IPS DF 6.9 (cell line): ENCODE measurements at regions not wholly inside any gene's neighbourhood (a gene's known extent, or its start where the extent isn't known, plus 50 kb on each side); places are given as distances from the start of the nearest gene placed in this dataset.

Experiments used
- DNase-seq: peaks from one replicate; pipeline ENCODE4 v3.0.0-alpha.2; 2013; ENCODE audit warnings: low read depth, low spot score
- H3K27ac ChIP-seq: one replicate; pipeline ENCODE4 v1.5.1; 2013; ENCODE audit warnings: low read length, control low read depth
- H3K27me3 ChIP-seq: 2 replicates; pipeline ENCODE4 v1.6.1; 2013; ENCODE audit warnings: mild to moderate bottlenecking, low read length; ENCODE audit not compliant: control insufficient read depth, insufficient read depth
- H3K36me3 ChIP-seq: 2 replicates; pipeline ENCODE4 v1.6.1; 2013; ENCODE audit warnings: low read length; ENCODE audit not compliant: control insufficient read depth, insufficient read depth
- H3K4me1 ChIP-seq: 2 replicates; pipeline ENCODE4 v1.6.1; 2013; ENCODE audit warnings: low read length; ENCODE audit not compliant: control insufficient read depth, insufficient read depth
- H3K4me3 ChIP-seq: 2 replicates; pipeline ENCODE4 v1.5.1; 2013; ENCODE audit warnings: mild to moderate bottlenecking, low read length
- H3K9me3 ChIP-seq: 2 replicates; pipeline ENCODE4 v1.6.1; 2013; ENCODE audit warnings: low read length, inconsistent platforms; ENCODE audit not compliant: control insufficient read depth, insufficient read depth
- WGBS: extraction: QIAGEN DNeasy Blood & Tissue Kit; methylation state at CpG from one replicate; pipeline ENCODE4 v1.1.7; 2013; ENCODE audit warnings: mixed read lengths, missing lambda C conversion rate; ENCODE audit not compliant: insufficient read length, insufficient coverage; 5-methylcytosine and 5-hydroxymethylcytosine counted together

DNA sequence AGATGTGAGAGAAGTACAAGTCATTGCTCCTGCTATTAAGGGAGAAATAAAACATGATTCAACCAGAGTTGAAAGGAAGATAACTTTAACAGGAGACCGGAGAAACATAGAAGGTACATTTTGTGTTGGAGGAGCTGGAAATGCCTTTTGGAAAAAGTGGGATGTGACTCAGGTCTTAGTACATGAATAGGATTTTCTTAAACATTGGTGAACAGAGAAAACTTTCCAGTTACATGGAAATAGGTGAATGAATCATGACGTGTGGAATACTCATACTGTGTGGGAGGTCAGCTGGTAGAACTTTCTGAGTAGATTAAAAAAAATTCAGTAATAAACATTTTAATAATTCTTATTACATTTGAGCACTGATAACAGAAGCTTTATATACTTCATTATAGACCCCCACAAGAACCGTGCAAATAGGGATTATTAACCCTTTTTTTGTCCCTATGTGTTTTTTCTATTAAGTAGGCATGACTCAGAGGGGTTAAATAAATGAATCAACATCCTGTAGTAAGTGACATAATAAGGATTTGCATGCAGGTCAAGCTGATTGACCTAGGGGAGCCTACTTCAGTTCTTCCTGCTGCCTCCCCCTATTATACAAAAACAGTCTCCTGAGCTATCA, 710.5 kb downstream of the NOVA1 start:
- no peaks in the 10 kb centered on the region for H3K9me3 ChIP-seq
- H3K27ac ChIP-seq = no peak overlapping the region
- H3K4me1 ChIP-seq = no peaks in the 10 kb centered on the region
- no peaks in the 10 kb centered on the region for H3K36me3 ChIP-seq
- no CpG with 5 or more reads among the region's 3 CpGs for WGBS
- H3K27me3 ChIP-seq = no peaks in the 10 kb centered on the region
- H3K4me3 ChIP-seq = no peak overlapping the region
- DNase-seq = no peak

DNA sequence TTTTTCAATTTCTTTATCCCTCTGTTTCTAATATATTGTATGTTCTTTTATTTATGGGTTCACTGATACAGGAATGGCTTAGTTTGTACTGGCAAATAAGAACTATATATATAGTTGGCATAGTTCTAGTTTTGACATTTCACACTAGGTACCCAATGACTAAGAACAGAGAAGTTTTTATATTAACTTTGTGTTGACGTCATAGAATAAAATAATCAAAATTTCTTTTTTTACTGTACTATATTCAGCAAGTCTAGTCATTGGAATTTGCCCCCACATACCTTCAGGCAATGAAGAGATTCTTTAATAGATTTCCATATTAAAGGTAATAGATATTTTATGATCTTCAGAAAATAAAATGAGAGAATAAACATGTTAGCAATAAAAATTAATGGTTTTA, 713.2 kb downstream of the NOVA1 start:
- DNase-seq = no peak
- Histone ChIP-seq H3K36me3 (no peaks in the 10 kb centered on the region), H3K9me3 (no peaks in the 10 kb centered on the region), H3K4me3 (no peak overlapping the region), H3K27ac (no peak overlapping the region), H3K27me3 (no peaks in the 10 kb centered on the region), H3K4me1 (no peaks in the 10 kb centered on the region)
- no CpG with 5 or more reads among the region's 1 CpG for WGBS

DNA sequence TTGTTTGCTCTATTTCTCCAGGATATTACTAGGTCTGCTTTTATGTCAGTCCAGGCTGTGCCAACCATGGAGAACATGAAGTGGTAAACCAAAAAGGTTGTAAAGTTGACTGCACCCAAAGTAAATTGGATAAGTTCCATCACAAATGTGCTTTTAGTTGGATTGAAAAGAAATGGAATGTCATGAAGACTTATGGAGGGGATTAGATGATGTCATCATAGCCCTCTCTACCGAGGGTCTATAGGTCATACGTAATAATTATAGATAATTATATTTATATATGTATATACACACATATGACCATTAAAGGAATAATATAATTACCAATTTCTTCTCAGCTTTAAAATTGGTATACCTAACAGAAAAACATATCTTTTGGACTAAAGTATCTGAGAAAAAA, 714.9 kb downstream of the NOVA1 start:
- H3K27ac ChIP-seq = no peak overlapping the region
- H3K4me1 ChIP-seq = no peaks in the 10 kb centered on the region
- no CpG with 5 or more reads among the region's 2 CpGs for WGBS
- no peaks in the 10 kb centered on the region for H3K36me3 ChIP-seq
- H3K4me3 ChIP-seq = no peak overlapping the region
- DNase-seq = no peak
- no peaks in the 10 kb centered on the region for H3K27me3 ChIP-seq
- no peaks in the 10 kb centered on the region for H3K9me3 ChIP-seq

DNA sequence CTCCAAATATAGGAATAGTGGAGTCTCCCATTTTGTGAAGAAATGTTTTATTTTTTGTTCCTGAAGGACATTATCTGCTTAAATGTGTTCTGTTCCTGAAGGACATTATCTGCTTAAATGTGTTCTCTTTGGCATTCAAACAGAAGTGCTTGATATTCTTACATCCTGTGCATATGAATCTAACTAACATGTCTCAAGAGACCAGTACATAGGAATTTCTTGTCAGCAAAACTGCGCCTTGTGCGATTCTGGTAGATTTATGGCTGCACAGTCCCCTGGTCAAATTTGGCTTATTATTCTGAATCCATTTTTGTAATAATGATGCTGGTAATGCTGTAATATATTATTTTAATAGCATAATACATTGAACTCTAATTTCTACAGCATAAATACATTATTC, 722.4 kb downstream of the NOVA1 start:
- H3K36me3 ChIP-seq = no peaks in the 10 kb centered on the region
- H3K27ac ChIP-seq = no peak overlapping the region
- WGBS = no CpG with 5 or more reads among the region's 2 CpGs
- H3K27me3 ChIP-seq = no peaks in the 10 kb centered on the region
- DNase-seq = no peak
- H3K9me3 ChIP-seq = no peaks in the 10 kb centered on the region
- no peak overlapping the region for H3K4me3 ChIP-seq
- no peaks in the 10 kb centered on the region for H3K4me1 ChIP-seq

DNA sequence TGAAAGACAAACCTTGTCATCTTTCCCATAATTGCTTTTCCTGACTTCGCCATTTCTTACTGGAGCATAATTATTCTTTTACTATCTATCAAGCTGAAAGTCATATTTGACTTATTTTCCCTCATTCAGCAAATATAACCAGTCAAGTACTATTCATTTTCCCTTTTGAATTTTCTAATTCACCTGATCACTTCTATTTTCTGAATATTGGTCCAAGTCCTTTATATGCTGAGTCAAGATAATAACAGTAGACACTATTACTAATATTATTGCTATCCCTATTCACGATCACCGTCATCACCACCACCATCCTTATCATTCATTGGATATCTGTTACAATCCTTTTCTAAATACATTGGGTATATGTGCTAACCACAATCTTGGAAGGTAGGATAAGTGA, 728.0 kb downstream of the NOVA1 start:
- 100% methylated on average over 2 of the region's 3 CpGs for WGBS
- H3K27ac ChIP-seq = no peak overlapping the region
- no peak for DNase-seq
- no peaks in the 10 kb centered on the region for H3K9me3 ChIP-seq
- no peaks in the 10 kb centered on the region; the same call in 1 of the 2 replicates for H3K4me1 ChIP-seq
- no peaks in the 10 kb centered on the region for H3K27me3 ChIP-seq
- no peak overlapping the region for H3K4me3 ChIP-seq
- H3K36me3 ChIP-seq = no peaks in the 10 kb centered on the region

DNA sequence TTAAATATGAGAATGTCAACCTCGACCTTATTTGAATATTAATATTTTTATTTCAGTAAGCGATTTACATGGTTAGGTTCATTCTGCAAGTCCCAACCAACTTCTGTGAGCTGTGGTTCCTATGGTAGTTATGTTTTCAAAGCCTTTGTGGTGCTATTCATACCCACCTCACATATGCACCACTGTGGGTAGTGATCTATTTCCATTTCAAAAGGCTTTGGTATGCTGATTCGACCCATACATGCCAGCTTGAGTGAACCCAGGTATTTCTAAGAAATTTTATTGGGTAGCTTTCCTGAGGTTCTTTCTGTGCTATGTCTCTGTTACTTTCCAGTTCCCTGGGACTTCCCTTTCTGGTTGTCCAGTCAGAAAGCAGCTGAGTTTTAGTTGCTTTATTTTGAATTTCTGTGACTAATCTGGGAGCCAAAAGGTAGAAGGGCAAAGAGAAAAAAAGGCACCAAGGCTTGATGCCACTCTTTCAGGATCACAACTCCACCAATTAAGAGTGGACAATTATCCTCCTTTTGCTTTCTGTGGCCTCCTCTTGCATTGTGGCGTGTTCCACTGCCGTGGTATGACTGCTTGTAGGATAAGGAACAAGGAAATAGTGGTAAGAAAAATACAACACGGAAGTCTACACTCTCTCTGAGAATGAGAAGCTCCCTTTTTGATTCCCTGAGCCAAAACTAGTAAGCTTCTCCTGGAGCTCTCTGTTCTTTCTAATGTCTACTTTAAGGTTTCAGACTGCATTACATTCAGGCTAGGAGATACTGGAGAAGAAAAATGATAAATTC, 729.1 kb downstream of the NOVA1 start:
- DNase-seq = no peak
- H3K4me3 ChIP-seq = no peak overlapping the region
- no peak overlapping the region for H3K27ac ChIP-seq
- H3K36me3 ChIP-seq = no peaks in the 10 kb centered on the region
- no peaks in the 10 kb centered on the region for H3K9me3 ChIP-seq
- no peaks in the 10 kb centered on the region for H3K27me3 ChIP-seq
- no CpG with 5 or more reads among the region's 6 CpGs for WGBS
- no peaks in the 10 kb centered on the region; the same call in 1 of the 2 replicates for H3K4me1 ChIP-seq

DNA sequence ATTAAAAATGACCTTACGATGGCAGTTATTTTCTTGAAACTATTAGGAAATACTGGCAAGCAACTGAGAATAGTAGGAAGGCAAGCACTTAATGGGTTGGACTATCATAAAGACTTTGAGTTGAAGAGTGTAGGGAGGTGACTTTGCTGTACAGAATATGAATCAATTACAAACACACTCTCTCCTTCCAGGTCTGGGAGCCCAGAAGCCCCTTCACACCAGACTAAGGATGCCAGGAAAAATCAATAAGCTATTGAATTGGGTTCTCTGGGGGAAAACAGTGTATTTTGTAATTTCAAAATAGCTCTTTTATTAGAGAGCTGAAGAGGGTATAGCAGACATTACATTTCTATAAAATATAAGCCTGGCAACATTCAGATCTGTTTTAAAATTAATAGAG, 736.4 kb downstream of the NOVA1 start:
- Histone ChIP-seq H3K4me1 (no peaks in the 10 kb centered on the region), H3K36me3 (no peaks in the 10 kb centered on the region), H3K9me3 (no peaks in the 10 kb centered on the region), H3K27me3 (no peaks in the 10 kb centered on the region), H3K27ac (no peak overlapping the region), H3K4me3 (no peak overlapping the region)
- no CpG with 5 or more reads among the region's 1 CpG for WGBS
- DNase-seq = no peak

DNA sequence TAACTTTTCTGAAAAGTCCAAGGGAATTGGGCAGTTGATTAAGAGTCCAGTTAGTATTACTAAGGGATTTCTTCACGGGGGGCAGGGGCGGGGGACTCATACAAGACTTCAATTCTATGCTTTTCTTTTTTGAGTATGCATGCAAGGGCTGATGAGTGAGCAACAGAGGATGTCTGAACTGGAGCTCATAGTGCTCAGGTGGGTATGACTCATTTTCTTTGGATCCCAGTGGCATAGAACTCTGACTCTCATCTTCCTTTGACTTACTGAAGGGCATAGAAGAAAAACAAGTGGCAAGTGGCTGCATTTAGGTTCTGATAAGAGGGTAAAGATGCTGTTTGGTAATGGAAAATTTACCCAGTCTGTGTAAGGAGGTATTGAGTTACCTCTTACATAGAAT, 749.2 kb downstream of the NOVA1 start:
- no peak for DNase-seq
- H3K36me3 ChIP-seq = no peaks in the 10 kb centered on the region
- H3K4me1 ChIP-seq = no peaks in the 10 kb centered on the region
- H3K27me3 ChIP-seq = no peaks in the 10 kb centered on the region
- no peak overlapping the region for H3K27ac ChIP-seq
- WGBS = no CpG with 5 or more reads among the region's 2 CpGs
- no peaks in the 10 kb centered on the region for H3K9me3 ChIP-seq
- no peak overlapping the region for H3K4me3 ChIP-seq

DNA sequence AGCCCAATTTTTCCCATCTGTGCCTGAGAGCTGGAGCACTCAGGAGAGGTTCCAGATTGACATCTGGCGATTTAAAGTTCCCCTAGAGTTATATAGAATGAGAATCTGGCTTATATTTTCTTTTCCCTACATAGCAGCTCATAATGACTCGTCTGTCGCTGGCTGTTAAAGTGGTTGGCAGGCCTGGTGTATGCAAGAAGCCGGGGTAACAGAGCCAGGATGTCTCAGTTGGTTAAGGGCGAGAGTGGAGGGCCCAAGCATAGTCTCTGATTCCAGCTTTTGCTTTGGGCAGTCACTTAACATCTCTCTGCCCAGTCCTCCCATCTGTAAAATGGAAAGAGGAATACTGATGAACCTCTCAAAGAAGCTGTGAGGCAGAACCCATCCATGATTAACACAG, 751.6 kb downstream of the NOVA1 start:
- DNase-seq = no peak
- Histone ChIP-seq H3K4me3 (no peak overlapping the region), H3K4me1 (no peaks in the 10 kb centered on the region), H3K27me3 (no peaks in the 10 kb centered on the region), H3K9me3 (no peaks in the 10 kb centered on the region), H3K36me3 (no peaks in the 10 kb centered on the region), H3K27ac (no peak overlapping the region)
- WGBS = no CpG with 5 or more reads among the region's 5 CpGs

DNA sequence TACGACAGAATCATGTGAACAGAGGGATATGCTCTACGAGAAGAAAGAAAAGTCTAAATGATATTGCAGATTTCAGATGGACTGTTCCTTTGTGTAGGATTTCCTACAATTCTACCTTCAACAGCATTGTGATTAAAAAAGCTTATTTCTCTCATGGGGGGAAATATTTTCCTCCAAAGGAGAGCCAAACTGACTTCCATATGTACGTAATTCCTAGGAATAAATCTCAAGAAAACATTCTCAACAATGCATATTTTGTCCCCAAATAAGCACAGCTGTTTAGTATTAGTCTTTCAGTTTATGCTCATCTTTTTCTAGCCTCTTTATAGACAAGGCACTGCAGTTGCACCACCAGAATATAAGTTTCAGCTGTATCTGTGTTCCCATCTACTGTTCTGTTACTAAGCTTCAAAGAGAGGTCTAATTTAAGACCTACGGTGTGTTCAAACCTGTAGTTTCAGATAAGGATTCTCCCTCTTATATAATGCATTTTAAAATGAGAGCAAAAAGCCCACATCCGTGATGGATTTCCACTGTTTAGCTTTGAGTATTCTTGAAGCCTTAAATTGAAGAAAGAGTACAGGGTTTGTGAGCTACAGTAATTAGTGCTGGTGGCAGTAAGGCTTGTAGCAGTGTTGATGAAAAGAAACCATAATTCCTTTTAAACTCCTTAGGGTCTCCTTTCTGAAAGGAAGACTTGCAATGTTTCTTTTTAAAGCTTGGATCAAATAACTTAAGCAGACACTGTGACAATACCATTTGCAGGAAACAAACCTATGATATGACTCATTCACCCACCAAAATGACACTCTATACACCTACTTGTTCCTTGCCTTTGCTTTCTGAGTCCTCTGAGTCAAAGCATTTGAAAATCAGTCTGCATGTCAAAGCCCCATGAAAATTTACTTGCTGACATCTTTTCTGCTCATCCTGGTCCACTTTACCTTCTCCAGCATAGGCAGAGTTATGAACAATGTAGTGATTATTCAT, 754.1 kb downstream of the NOVA1 start:
- H3K4me3 ChIP-seq = no peak overlapping the region
- no peaks in the 10 kb centered on the region for H3K36me3 ChIP-seq
- no peaks in the 10 kb centered on the region for H3K27me3 ChIP-seq
- WGBS = no CpG with 5 or more reads among the region's 5 CpGs
- no peak for DNase-seq
- no peaks in the 10 kb centered on the region for H3K4me1 ChIP-seq
- no peaks in the 10 kb centered on the region for H3K9me3 ChIP-seq
- no peak overlapping the region for H3K27ac ChIP-seq
